Duodenal mucosa (tissue), 2 donors: ENCODE measurements at regions not wholly inside any gene's neighbourhood (a gene's known extent, or its start where the extent isn't known, plus 50 kb on each side); places are given as distances from the start of the nearest gene placed in this dataset.

Experiments
- H3K27ac ChIP-seq: one replicate; pipeline ENCODE4 v1.7.0; 2013; ENCODE audit warnings: low read depth, low read length
- H3K27me3 ChIP-seq, 2 donors: one replicate each; pipeline ENCODE4 v1.7.0; 2013; ENCODE audit warnings: low read length in 2 of 2, control low read depth in 1 of 2; ENCODE audit not compliant: insufficient read depth in 2 of 2, control insufficient read depth in 1 of 2
- H3K36me3 ChIP-seq, 2 donors: one replicate each; pipeline ENCODE4 v1.7.0; 2013; ENCODE audit warnings: low read length in 2 of 2, control low read depth in 1 of 2; ENCODE audit not compliant: insufficient read depth in 2 of 2, control insufficient read depth in 1 of 2
- H3K4me1 ChIP-seq, 2 donors: one replicate each; pipeline ENCODE4 v1.7.0; 2013; ENCODE audit warnings: low read length in 2 of 2, control low read depth in 1 of 2; ENCODE audit not compliant: insufficient read depth in 2 of 2, control insufficient read depth in 1 of 2
- H3K4me3 ChIP-seq, 2 donors: one replicate each; pipeline ENCODE4 v1.7.0; 2013; ENCODE audit warnings: low read length in 2 of 2, low read depth in 1 of 2
- H3K9ac ChIP-seq, 2 donors: one replicate each; pipeline ENCODE4 v1.7.0; 2013; ENCODE audit warnings: low read length in 2 of 2, low read depth in 1 of 2
- H3K9me3 ChIP-seq, 2 donors: one replicate each; pipeline ENCODE4 v1.7.0; 2013; ENCODE audit warnings: low read length in 2 of 2, control low read depth in 1 of 2; ENCODE audit not compliant: control insufficient read depth in 1 of 2

GRCh38 chr1:187477103-187477502, 648.4 kb downstream of the PLA2G4A start:
- H3K9ac ChIP-seq: no peak overlapping the region
- no peaks in the 10 kb centered on the region for H3K36me3 ChIP-seq
- no peaks in the 10 kb centered on the region for H3K4me1 ChIP-seq
- H3K9me3 ChIP-seq: no peaks in the 10 kb centered on the region
- H3K27me3 ChIP-seq: no peaks in the 10 kb centered on the region
- H3K27ac ChIP-seq: no peak overlapping the region
- no peak overlapping the region for H3K4me3 ChIP-seq

- no peak overlapping the region for H3K9ac ChIP-seq
- H3K4me3 ChIP-seq: no peak overlapping the region
- no peaks in the 10 kb centered on the region for H3K9me3 ChIP-seq
- no peak overlapping the region for H3K27ac ChIP-seq
- H3K4me1 ChIP-seq: no peaks in the 10 kb centered on the region
- no peaks in the 10 kb centered on the region for H3K36me3 ChIP-seq
- no peaks in the 10 kb centered on the region for H3K27me3 ChIP-seq
Observed at GRCh38 chr1:187477535-187477934, 648.8 kb downstream of the PLA2G4A start.

GRCh38 chr1:187481581-187482148, 652.9 kb downstream of the PLA2G4A start:
- no peaks in the 10 kb centered on the region for H3K36me3 ChIP-seq
- no peaks in the 10 kb centered on the region for H3K9me3 ChIP-seq
- H3K4me3 ChIP-seq: no peak overlapping the region

GRCh38 chr1:187490266-187490665, 661.5 kb downstream of the PLA2G4A start:
- no peaks in the 10 kb centered on the region for H3K4me1 ChIP-seq
- no peak overlapping the region for H3K9ac ChIP-seq
- H3K4me3 ChIP-seq: no peak overlapping the region
- no peaks in the 10 kb centered on the region for H3K9me3 ChIP-seq
- no peaks in the 10 kb centered on the region for H3K27me3 ChIP-seq
- no peaks in the 10 kb centered on the region for H3K36me3 ChIP-seq
- H3K27ac ChIP-seq: no peak overlapping the region

More at GRCh38 chr1:187481581-187482148, 652.9 kb downstream of the PLA2G4A start:
- no peak overlapping the region for H3K27ac ChIP-seq
- no peaks in the 10 kb centered on the region for H3K27me3 ChIP-seq
- H3K4me1 ChIP-seq: no peaks in the 10 kb centered on the region
- no peak overlapping the region for H3K9ac ChIP-seq

- H3K4me1 ChIP-seq: no peaks in the 10 kb centered on the region
Observed at GRCh38 chr1:187491082-187491720, 662.5 kb downstream of the PLA2G4A start.

GRCh38 chr1:187498028-187498427, 669.3 kb downstream of the PLA2G4A start:
- Histone ChIP-seq H3K36me3 (no peaks in the 10 kb centered on the region), H3K27me3 (no peaks in the 10 kb centered on the region), H3K4me3 (no peak overlapping the region), H3K27ac (no peak overlapping the region), H3K9ac (no peak overlapping the region), H3K4me1 (no peaks in the 10 kb centered on the region), H3K9me3 (no peaks in the 10 kb centered on the region)

More at GRCh38 chr1:187491082-187491720, 662.5 kb downstream of the PLA2G4A start:
- Histone ChIP-seq H3K4me3 (no peak overlapping the region), H3K9me3 (no peaks in the 10 kb centered on the region), H3K9ac (no peak overlapping the region), H3K36me3 (no peaks in the 10 kb centered on the region), H3K27me3 (no peaks in the 10 kb centered on the region), H3K27ac (no peak overlapping the region)

GRCh38 chr1:187504779-187505178, 676.0 kb downstream of the PLA2G4A start:
- Histone ChIP-seq H3K9me3 (no peaks in the 10 kb centered on the region), H3K4me1 (no peaks in the 10 kb centered on the region), H3K27ac (no peak overlapping the region), H3K27me3 (no peaks in the 10 kb centered on the region), H3K9ac (no peak overlapping the region), H3K36me3 (no peaks in the 10 kb centered on the region), H3K4me3 (no peak overlapping the region)

GRCh38 chr1:187509091-187509490, 680.3 kb downstream of the PLA2G4A start:
- no peaks in the 10 kb centered on the region for H3K36me3 ChIP-seq
- no peak overlapping the region for H3K4me3 ChIP-seq
- no peaks in the 10 kb centered on the region for H3K4me1 ChIP-seq
- no peaks in the 10 kb centered on the region for H3K9me3 ChIP-seq
- no peaks in the 10 kb centered on the region for H3K27me3 ChIP-seq
- H3K27ac ChIP-seq: no peak overlapping the region
- H3K9ac ChIP-seq: no peak overlapping the region

- no peak overlapping the region for H3K4me3 ChIP-seq
- no peaks in the 10 kb centered on the region for H3K27me3 ChIP-seq
- H3K27ac ChIP-seq: no peak overlapping the region
- no peaks in the 10 kb centered on the region for H3K4me1 ChIP-seq
- no peaks in the 10 kb centered on the region for H3K9me3 ChIP-seq
- H3K9ac ChIP-seq: no peak overlapping the region
- no peaks in the 10 kb centered on the region for H3K36me3 ChIP-seq
Observed at GRCh38 chr1:187513190-187513589, 684.4 kb downstream of the PLA2G4A start.

GRCh38 chr1:187514110-187514509, 685.4 kb downstream of the PLA2G4A start:
- no peaks in the 10 kb centered on the region for H3K4me1 ChIP-seq
- H3K27ac ChIP-seq: no peak overlapping the region
- no peaks in the 10 kb centered on the region for H3K27me3 ChIP-seq
- H3K36me3 ChIP-seq: no peaks in the 10 kb centered on the region
- H3K4me3 ChIP-seq: no peak overlapping the region
- no peaks in the 10 kb centered on the region for H3K9me3 ChIP-seq
- H3K9ac ChIP-seq: no peak overlapping the region
